NB4 (cell line): ENCODE measurements at regions not wholly inside any gene's neighbourhood (a gene's known extent, or its start where the extent isn't known, plus 50 kb on each side); places are given as distances from the start of the nearest gene placed in this dataset.

Experiments
- MYC ChIP-seq: IDR thresholded peaks from 2 replicates; pipeline ENCODE4 v1.6.1; 2011; ENCODE audit warnings: low read depth, low read length
- POLR2A ChIP-seq: IDR thresholded peaks from 2 replicates; pipeline ENCODE4 v1.6.1; 2011; ENCODE audit warnings: mild to moderate bottlenecking; ENCODE audit not compliant: insufficient read length; ENCODE audit errors: extremely low read depth
- TF ChIP-seq, protein P1 (sequence below): IDR thresholded peaks from one replicate; pipeline ENCODE4 v1.5.1; 2012; ENCODE audit warnings: low read depth, low read length
- TF ChIP-seq, protein P2 (sequence below): IDR thresholded peaks from 2 replicates; pipeline ENCODE4 v1.6.1; 2011; ENCODE audit warnings: low read depth, low read length

DNA sequence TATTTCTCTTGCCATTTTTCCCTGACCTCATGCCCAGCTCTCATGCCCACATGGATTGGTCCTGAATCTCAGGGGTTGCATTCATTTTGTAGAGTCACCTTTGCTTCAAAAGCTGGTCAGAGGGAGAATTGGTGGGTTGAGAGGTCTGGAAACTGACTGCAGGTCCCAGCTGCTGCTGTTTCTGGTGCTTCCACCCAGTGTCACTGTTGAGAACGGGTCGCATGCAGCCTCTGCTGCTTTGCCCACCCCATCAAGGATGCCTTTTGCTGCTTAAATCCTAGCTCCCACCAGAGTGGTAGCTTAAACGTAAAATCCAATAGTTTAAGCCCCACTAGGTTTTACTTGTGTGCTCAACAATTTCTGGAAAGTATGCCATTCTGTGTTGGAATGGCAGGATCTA, 211.4 kb upstream of the TSHZ2 start:
- TF ChIP-seq, protein P1, sequence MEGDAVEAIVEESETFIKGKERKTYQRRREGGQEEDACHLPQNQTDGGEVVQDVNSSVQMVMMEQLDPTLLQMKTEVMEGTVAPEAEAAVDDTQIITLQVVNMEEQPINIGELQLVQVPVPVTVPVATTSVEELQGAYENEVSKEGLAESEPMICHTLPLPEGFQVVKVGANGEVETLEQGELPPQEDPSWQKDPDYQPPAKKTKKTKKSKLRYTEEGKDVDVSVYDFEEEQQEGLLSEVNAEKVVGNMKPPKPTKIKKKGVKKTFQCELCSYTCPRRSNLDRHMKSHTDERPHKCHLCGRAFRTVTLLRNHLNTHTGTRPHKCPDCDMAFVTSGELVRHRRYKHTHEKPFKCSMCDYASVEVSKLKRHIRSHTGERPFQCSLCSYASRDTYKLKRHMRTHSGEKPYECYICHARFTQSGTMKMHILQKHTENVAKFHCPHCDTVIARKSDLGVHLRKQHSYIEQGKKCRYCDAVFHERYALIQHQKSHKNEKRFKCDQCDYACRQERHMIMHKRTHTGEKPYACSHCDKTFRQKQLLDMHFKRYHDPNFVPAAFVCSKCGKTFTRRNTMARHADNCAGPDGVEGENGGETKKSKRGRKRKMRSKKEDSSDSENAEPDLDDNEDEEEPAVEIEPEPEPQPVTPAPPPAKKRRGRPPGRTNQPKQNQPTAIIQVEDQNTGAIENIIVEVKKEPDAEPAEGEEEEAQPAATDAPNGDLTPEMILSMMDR: no peak
- TF ChIP-seq, protein P2, sequence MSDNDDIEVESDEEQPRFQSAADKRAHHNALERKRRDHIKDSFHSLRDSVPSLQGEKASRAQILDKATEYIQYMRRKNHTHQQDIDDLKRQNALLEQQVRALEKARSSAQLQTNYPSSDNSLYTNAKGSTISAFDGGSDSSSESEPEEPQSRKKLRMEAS: no peak
- TF ChIP-seq POLR2A: no peak
- no peak for TF ChIP-seq MYC
